Activated CD4-positive, alpha-beta T cell treated with anti-CD3 and anti-CD28 coated beads for 24 hours (primary cell): ENCODE measurements at regions not wholly inside any gene's neighbourhood (a gene's known extent, or its start where the extent isn't known, plus 50 kb on each side); places are given as distances from the start of the nearest gene placed in this dataset.
"Not testable (repeated sequence)": the region's sequence is repeated elsewhere in the genome, so short reads cannot be mapped to it uniquely, and the experiment has no call there.

Experiments used
- DNase-seq, 2 donors: peaks; one replicate each; pipeline ENCODE4 v3.0.0-alpha.2; 2020; ENCODE audit warnings: low read depth in 2 of 2

- DNase-seq: not testable (repeated sequence)
These were observed 138.8 kb upstream of the ZNF469 start for GRCh38 chr16:88243921-88244320.

- not testable (repeated sequence) for DNase-seq
These were observed 137.3 kb upstream of the ZNF469 start for GRCh38 chr16:88245241-88246081.

GRCh38 chr16:88246955-88247582 lies 135.7 kb upstream of the ZNF469 start:
- not testable (repeated sequence) for DNase-seq

- DNase-seq: not testable (repeated sequence)
These were observed 135.2 kb upstream of the ZNF469 start for GRCh38 chr16:88247583-88247966.

- not testable (repeated sequence) for DNase-seq
These were observed 134.0 kb upstream of the ZNF469 start for GRCh38 chr16:88248761-88249160.

- DNase-seq: not testable (repeated sequence)
These were observed 132.4 kb upstream of the ZNF469 start for GRCh38 chr16:88250381-88250780.

- not testable (repeated sequence) for DNase-seq
These were observed 130.5 kb upstream of the ZNF469 start for GRCh38 chr16:88252057-88252794.

- not testable (repeated sequence) for DNase-seq
These were observed 124.6 kb upstream of the ZNF469 start for GRCh38 chr16:88258141-88258540.

GRCh38 chr16:88258764-88259525 lies 123.8 kb upstream of the ZNF469 start:
- not testable (repeated sequence) for DNase-seq

- DNase-seq: not testable (repeated sequence)
These were observed 123.2 kb upstream of the ZNF469 start for GRCh38 chr16:88259538-88259937.

GRCh38 chr16:88260146-88260545 lies 122.6 kb upstream of the ZNF469 start:
- not testable (repeated sequence) for DNase-seq

GRCh38 chr16:88260881-88261665 lies 121.7 kb upstream of the ZNF469 start:
- DNase-seq: not testable (repeated sequence)

- DNase-seq: not testable (repeated sequence)
These were observed 120.7 kb upstream of the ZNF469 start for GRCh38 chr16:88261814-88262605.

- DNase-seq: not testable (repeated sequence)
These were observed 119.7 kb upstream of the ZNF469 start for GRCh38 chr16:88262858-88263563.

- DNase-seq: not testable (repeated sequence)
These were observed 119.0 kb upstream of the ZNF469 start for GRCh38 chr16:88263681-88264287.

- DNase-seq: peak; percentile 10 to 41
These were observed 118.0 kb upstream of the ZNF469 start for GRCh38 chr16:88264641-88265285.

GRCh38 chr16:88265286-88265938 lies 117.3 kb upstream of the ZNF469 start:
- DNase-seq: not testable (repeated sequence)

- not testable (repeated sequence) for DNase-seq
These were observed 116.7 kb upstream of the ZNF469 start for GRCh38 chr16:88266036-88266435.
